Liver (tissue), 8 donors: ENCODE measurements at regions not wholly inside any gene's neighbourhood (a gene's known extent, or its start where the extent isn't known, plus 50 kb on each side); places are given as distances from the start of the nearest gene placed in this dataset.

Source experiments
- DNase-seq: peaks from one replicate; pipeline ENCODE4 v3.0.0-alpha.2; 2017; ENCODE audit warnings: low spot score
- H3K27ac ChIP-seq, 2 donors: one replicate each; pipeline ENCODE4 v1.7.0; 2013; ENCODE audit warnings: inconsistent platforms in 2 of 2, low read length in 2 of 2, control low read depth in 1 of 2, low read depth in 1 of 2, mild to moderate bottlenecking in 1 of 2
- H3K27me3 ChIP-seq, 4 donors: one replicate each; pipeline versions ENCODE4 v1.6.1 to v1.7.0; 2013; ENCODE audit warnings: low read length in 3 of 4, inconsistent platforms in 1 of 4, mild to moderate bottlenecking in 1 of 4, moderate library complexity in 1 of 4; ENCODE audit not compliant: control insufficient read depth in 4 of 4, insufficient read depth in 4 of 4
- H3K36me3 ChIP-seq, 4 donors: one replicate each; pipeline versions ENCODE4 v1.6.1 to v1.7.0; 2013; ENCODE audit warnings: low read length in 3 of 4, mild to moderate bottlenecking in 3 of 4, low read depth in 1 of 4, moderate library complexity in 1 of 4; ENCODE audit not compliant: control insufficient read depth in 4 of 4, insufficient read depth in 3 of 4
- H3K4me1 ChIP-seq, 4 donors: one replicate each; pipeline versions ENCODE4 v1.6.1 to v1.7.0; 2013; ENCODE audit warnings: low read length in 3 of 4, mild to moderate bottlenecking in 3 of 4, moderate library complexity in 1 of 4; ENCODE audit not compliant: control insufficient read depth in 4 of 4, insufficient read depth in 4 of 4
- H3K4me3 ChIP-seq, 3 donors: one replicate each; pipeline versions ENCODE4 v1.6.1 to v1.7.0; 2013; ENCODE audit warnings: low read length in 3 of 3, control low read depth in 1 of 3, low read depth in 1 of 3, mild to moderate bottlenecking in 1 of 3
- H3K9ac ChIP-seq, 2 donors: one replicate each; pipeline ENCODE4 v1.7.0; 2013; ENCODE audit warnings: low read length in 2 of 2, mild to moderate bottlenecking in 2 of 2, moderate library complexity in 2 of 2, control low read depth in 1 of 2, low read depth in 1 of 2
- H3K9me3 ChIP-seq, 4 donors: one replicate each; pipeline versions ENCODE4 v1.6.1 to v1.7.0; 2013; ENCODE audit warnings: low read length in 3 of 4; ENCODE audit not compliant: control insufficient read depth in 4 of 4
- ATF3 ChIP-seq: IDR thresholded peaks from 2 replicates; pipeline ENCODE4 v1.6.1; 2016; ENCODE audit warnings: antibody characterized with exemption
- CTCF ChIP-seq: fragments of 150-350 bp; IDR thresholded peaks from 2 replicates; pipeline ENCODE4 v1.5.1; 2017; ENCODE audit warnings: improper control_type of control experiment, low read depth, low read length; ENCODE audit not compliant: missing input control
- EGR1 ChIP-seq, 2 donors: IDR thresholded peaks; 2 replicates each; pipeline ENCODE4 v1.6.1; 2016 to 2018; ENCODE audit warnings: antibody characterized with exemption in 2 of 2, low read depth in 2 of 2
- FOXA1 ChIP-seq: IDR thresholded peaks from 2 replicates; pipeline ENCODE4 v1.6.1; 2016; ENCODE audit warnings: antibody characterized with exemption
- FOXA2 ChIP-seq: IDR thresholded peaks from 2 replicates; pipeline ENCODE4 v1.6.1; 2016; ENCODE audit warnings: antibody characterized with exemption
- GABPA ChIP-seq, 2 donors: IDR thresholded peaks in 1 of 2; conservative IDR thresholded peaks in 1 of 2; 2 replicates each; pipeline ENCODE4 v1.6.1; 2016; ENCODE audit warnings: antibody characterized with exemption in 2 of 2, mild to moderate bottlenecking in 1 of 2, moderate library complexity in 1 of 2
- HNF4A ChIP-seq, 2 donors: conservative IDR thresholded peaks; 2 replicates each; pipeline ENCODE4 v1.6.1; 2016; ENCODE audit warnings: antibody characterized with exemption in 2 of 2, mild to moderate bottlenecking in 2 of 2
- HNF4G ChIP-seq: IDR thresholded peaks from 2 replicates; pipeline ENCODE4 v1.6.1; 2016; ENCODE audit warnings: antibody characterized with exemption
- JUND ChIP-seq, 2 donors: IDR thresholded peaks; 2 replicates each; pipeline ENCODE4 v1.6.1; 2016; ENCODE audit warnings: antibody characterized with exemption in 2 of 2
- MAX ChIP-seq: IDR thresholded peaks from 2 replicates; pipeline ENCODE4 v1.6.1; 2016; ENCODE audit warnings: antibody characterized with exemption
- NR2F2 ChIP-seq: IDR thresholded peaks from 2 replicates; pipeline ENCODE4 v1.6.1; 2016; ENCODE audit warnings: antibody characterized with exemption
- RAD21 ChIP-seq, 2 donors: IDR thresholded peaks; 2 replicates each; pipeline ENCODE4 v1.6.1; 2016; ENCODE audit warnings: antibody characterized with exemption in 2 of 2, mild to moderate bottlenecking in 2 of 2
- REST ChIP-seq: IDR thresholded peaks from 2 replicates; pipeline ENCODE4 v1.6.1; 2016; ENCODE audit warnings: antibody characterized with exemption, mild to moderate bottlenecking
- RXRA ChIP-seq, 2 donors: IDR thresholded peaks; 2 replicates each; pipeline ENCODE4 v1.6.1; 2017 to 2018; ENCODE audit warnings: antibody characterized with exemption in 2 of 2, mild to moderate bottlenecking in 1 of 2
- SP1 ChIP-seq: IDR thresholded peaks from 2 replicates; pipeline ENCODE4 v1.6.1; 2018; ENCODE audit warnings: antibody characterized with exemption, mild to moderate bottlenecking
- TAF1 ChIP-seq: conservative IDR thresholded peaks from 2 replicates; pipeline ENCODE4 v1.6.1; 2016; ENCODE audit warnings: antibody characterized with exemption, mild to moderate bottlenecking
- YY1 ChIP-seq: IDR thresholded peaks from 2 replicates; pipeline ENCODE4 v1.6.1; 2016; ENCODE audit warnings: antibody characterized with exemption, mild to moderate bottlenecking
- ZBTB33 ChIP-seq: IDR thresholded peaks from 2 replicates; pipeline ENCODE4 v1.6.1; 2016; ENCODE audit warnings: antibody characterized with exemption
- WGBS: extraction: QIAGEN DNeasy Blood & Tissue Kit; methylation state at CpG from one replicate; pipeline ENCODE4 v1.1.7; 2013; 5-methylcytosine and 5-hydroxymethylcytosine counted together
- donor health status: healthy.
- donor health status: healthy.
- donor health status: healthy.
- donor health status: healthy.
- donor health status: healthy.

- no peaks in the 10 kb centered on the region for H3K4me1 ChIP-seq
- no peak overlapping the region for H3K27ac ChIP-seq
- no peaks in the 10 kb centered on the region for H3K27me3 ChIP-seq
- WGBS: 82% methylated on average over 2 of the region's 2 CpGs
- no peak overlapping the region for H3K9ac ChIP-seq
- H3K9me3 ChIP-seq: no peaks in the 10 kb centered on the region
- no peak for TF ChIP-seq FOXA1
- no peak for TF ChIP-seq RAD21 (IDR thresholded peaks at IDR 0.05)
- TF ChIP-seq RXRA (IDR thresholded peaks at IDR 0.05): no peak
- TF ChIP-seq SP1: no peak
- no peak for TF ChIP-seq GABPA (IDR thresholded peaks at IDR 0.05 in 1 of 2, conservative IDR thresholded peaks at IDR 0.05 in 1 of 2)
- no peaks in the 10 kb centered on the region for H3K36me3 ChIP-seq
- no peak for DNase-seq
- no peak overlapping the region for H3K4me3 ChIP-seq
Observed at GRCh38 chr2:83229443-83229842, 1229.6 kb downstream of the SUCLG1 start.

GRCh38 chr2:83224591-83225200 lies 1234.4 kb downstream of the SUCLG1 start:
- no peak for TF ChIP-seq SP1
- TF ChIP-seq EGR1 (IDR thresholded peaks at IDR 0.05; ENCODE audit: low read depth in 2 of 2): no peak
- no peak for TF ChIP-seq FOXA1
- TF ChIP-seq ZBTB33: no peak
- no peaks in the 10 kb centered on the region for H3K9me3 ChIP-seq
- H3K36me3 ChIP-seq: no peaks in the 10 kb centered on the region
- H3K4me3 ChIP-seq: no peak overlapping the region
- WGBS: 90% methylated on average over 5 of the region's 5 CpGs
- no peak overlapping the region for H3K27ac ChIP-seq
- no peak overlapping the region for H3K9ac ChIP-seq
- no peaks in the 10 kb centered on the region for H3K27me3 ChIP-seq
- no peaks in the 10 kb centered on the region for H3K4me1 ChIP-seq
- DNase-seq: no peak

GRCh38 chr2:83221258-83221657 lies 1237.8 kb downstream of the SUCLG1 start:
- Histone ChIP-seq H3K4me1 (no peaks in the 10 kb centered on the region), H3K36me3 (no peaks in the 10 kb centered on the region), H3K4me3 (no peak overlapping the region), H3K27ac (no peak overlapping the region), H3K9me3 (no peaks in the 10 kb centered on the region), H3K27me3 (no peaks in the 10 kb centered on the region), H3K9ac (no peak overlapping the region)
- DNase-seq: no peak
- WGBS: 69% methylated on average over 4 of the region's 4 CpGs
- TF ChIP-seq CTCF: no peak
- TF ChIP-seq YY1: no peak
- no peak for TF ChIP-seq HNF4G
- TF ChIP-seq HNF4A (conservative IDR thresholded peaks at IDR 0.05): no peak
- TF ChIP-seq TAF1: no peak
- TF ChIP-seq FOXA2: no peak
- no peak for TF ChIP-seq GABPA (IDR thresholded peaks at IDR 0.05 in 1 of 2, conservative IDR thresholded peaks at IDR 0.05 in 1 of 2)
- TF ChIP-seq FOXA1: no peak
- no peak for TF ChIP-seq ZBTB33
- no peak for TF ChIP-seq SP1
- no peak for TF ChIP-seq REST
- no peak for TF ChIP-seq EGR1 (IDR thresholded peaks at IDR 0.05; ENCODE audit: low read depth in 2 of 2)
- TF ChIP-seq RXRA (IDR thresholded peaks at IDR 0.05): no peak
- no peak for TF ChIP-seq MAX
- no peak for TF ChIP-seq JUND (IDR thresholded peaks at IDR 0.05)
- TF ChIP-seq NR2F2: no peak
- no peak for TF ChIP-seq RAD21 (IDR thresholded peaks at IDR 0.05)
- TF ChIP-seq ATF3: no peak
